ENCODE measurements at regions not wholly inside any gene's neighbourhood (a gene's known extent, or its start where the extent isn't known, plus 50 kb on each side); places are given as distances from the start of the nearest gene placed in this dataset.
"Not testable (repeated sequence)": the region's sequence is repeated elsewhere in the genome, so short reads cannot be mapped to it uniquely, and the experiment has no call there.

GRCh38 chr12:59329462-59329861 lies 266.4 kb upstream of the SLC16A7 start:
- no peak overlapping the region for H3K27ac ChIP-seq (ENCODE audit: low read depth in 2 of 2, low read length in 1 of 2)
- 80 to 83% methylated on average over 2 of the region's 2 CpGs for WGBS, 2 donors
- H3K9me3 ChIP-seq (ENCODE audit: control insufficient read depth in 2 of 2, insufficient read depth in 1 of 2, low read depth in 1 of 2, low read length in 1 of 2), result no peaks in the 10 kb centered on the region
- H3K36me3 ChIP-seq (ENCODE audit: control insufficient read depth in 2 of 2, insufficient read depth in 2 of 2, low read length in 1 of 2), result no peaks in the 10 kb centered on the region
- no peaks in the 10 kb centered on the region for H3K27me3 ChIP-seq (ENCODE audit: control insufficient read depth in 1 of 2, insufficient read depth in 2 of 2, low read length in 2 of 2)
- no peaks in the 10 kb centered on the region for H3K4me1 ChIP-seq (ENCODE audit: control insufficient read depth in 2 of 2, insufficient read depth in 2 of 2, low read length in 1 of 2)
- H3K4me3 ChIP-seq (ENCODE audit: low read depth in 1 of 2, low read length in 2 of 2), result no peak overlapping the region

DNA sequence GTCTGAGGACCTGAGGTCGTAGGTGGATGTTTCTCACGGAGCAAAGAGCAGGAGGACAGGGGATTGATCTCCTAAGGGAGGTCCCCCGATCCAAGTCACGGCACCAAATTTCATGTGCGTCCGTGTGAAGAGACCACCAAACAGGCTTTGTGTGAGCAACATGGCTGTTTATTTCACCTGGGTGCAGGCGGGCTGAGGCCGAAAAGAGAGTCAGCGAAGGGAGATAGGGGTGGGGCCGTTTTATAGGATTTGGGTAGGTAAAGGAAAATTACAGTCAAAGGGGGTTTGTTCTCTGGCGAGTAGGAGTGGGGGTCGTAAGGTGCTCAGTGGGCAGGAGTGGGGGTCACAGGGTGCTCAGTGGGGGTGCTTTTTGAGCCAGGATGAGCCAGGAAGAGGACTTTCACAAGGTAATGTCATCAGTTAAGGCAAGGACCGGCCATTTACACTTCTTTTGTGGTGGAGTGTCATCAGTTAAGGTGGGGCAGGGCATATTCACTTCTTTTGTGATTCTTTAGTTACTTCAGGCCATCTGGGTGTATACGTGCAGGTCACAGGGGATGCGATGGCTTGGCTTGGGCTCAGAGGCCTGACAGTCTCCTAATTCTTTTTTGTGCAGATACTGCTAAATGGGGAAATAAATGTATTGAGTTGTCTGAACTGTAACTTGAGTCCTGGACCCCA lies 267.3 kb upstream of the SLC16A7 start:
- not testable (repeated sequence) for H3K27ac ChIP-seq (ENCODE audit: low read depth in 2 of 2, low read length in 1 of 2); H3K36me3 ChIP-seq (ENCODE audit: control insufficient read depth in 2 of 2, insufficient read depth in 2 of 2, low read length in 1 of 2); H3K4me3 ChIP-seq (ENCODE audit: low read depth in 1 of 2, low read length in 2 of 2); H3K4me1 ChIP-seq (ENCODE audit: control insufficient read depth in 2 of 2, insufficient read depth in 2 of 2, low read length in 1 of 2); H3K27me3 ChIP-seq (ENCODE audit: control insufficient read depth in 1 of 2, insufficient read depth in 2 of 2, low read length in 2 of 2); H3K9me3 ChIP-seq (ENCODE audit: control insufficient read depth in 2 of 2, insufficient read depth in 1 of 2, low read depth in 1 of 2, low read length in 1 of 2)
- WGBS, 2 donors, result 80 to 83% methylated on average over 15 of the region's 15 CpGs

GRCh38 chr12:59326457-59326856 lies 269.4 kb upstream of the SLC16A7 start:
- not testable (repeated sequence) for H3K36me3 ChIP-seq (ENCODE audit: control insufficient read depth in 2 of 2, insufficient read depth in 2 of 2, low read length in 1 of 2); H3K9me3 ChIP-seq (ENCODE audit: control insufficient read depth in 2 of 2, insufficient read depth in 1 of 2, low read depth in 1 of 2, low read length in 1 of 2); H3K4me1 ChIP-seq (ENCODE audit: control insufficient read depth in 2 of 2, insufficient read depth in 2 of 2, low read length in 1 of 2); H3K27me3 ChIP-seq (ENCODE audit: control insufficient read depth in 1 of 2, insufficient read depth in 2 of 2, low read length in 2 of 2); H3K27ac ChIP-seq (ENCODE audit: low read depth in 2 of 2, low read length in 1 of 2); H3K4me3 ChIP-seq (ENCODE audit: low read depth in 1 of 2, low read length in 2 of 2)
- WGBS, 2 donors, result 87 to 90% methylated on average over 11 to 12 of the region's 12 CpGs

DNA sequence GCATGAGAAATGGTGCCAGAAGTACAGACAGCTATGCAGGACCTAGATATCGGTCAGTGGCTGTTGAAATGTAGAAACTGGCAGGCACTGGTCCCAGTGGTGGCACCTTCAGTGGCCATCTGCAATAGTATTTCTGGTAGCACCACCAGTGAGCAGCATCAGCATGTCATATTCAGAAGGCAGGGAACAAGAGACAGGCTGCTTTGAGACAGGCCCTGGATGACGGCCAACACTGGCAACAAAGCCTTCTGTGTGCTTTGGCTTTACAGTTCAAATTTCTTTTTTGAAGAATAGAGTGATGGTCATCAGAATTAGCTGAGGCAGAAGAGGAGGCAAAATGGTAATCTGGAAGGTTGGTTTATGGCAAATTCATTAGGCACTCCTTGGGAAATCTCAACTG lies 273.4 kb upstream of the SLC16A7 start:
- H3K9me3 ChIP-seq (ENCODE audit: control insufficient read depth in 2 of 2, insufficient read depth in 1 of 2, low read depth in 1 of 2, low read length in 1 of 2), result no peaks in the 10 kb centered on the region
- no peaks in the 10 kb centered on the region for H3K4me1 ChIP-seq (ENCODE audit: control insufficient read depth in 2 of 2, insufficient read depth in 2 of 2, low read length in 1 of 2)
- WGBS, 2 donors, result 73 to 75% methylated on average over 2 of the region's 2 CpGs
- no peaks in the 10 kb centered on the region for H3K36me3 ChIP-seq (ENCODE audit: control insufficient read depth in 2 of 2, insufficient read depth in 2 of 2, low read length in 1 of 2)
- no peak overlapping the region for H3K4me3 ChIP-seq (ENCODE audit: low read depth in 1 of 2, low read length in 2 of 2)
- H3K27me3 ChIP-seq (ENCODE audit: control insufficient read depth in 1 of 2, insufficient read depth in 2 of 2, low read length in 2 of 2), result no peaks in the 10 kb centered on the region
- no peak overlapping the region for H3K27ac ChIP-seq (ENCODE audit: low read depth in 2 of 2, low read length in 1 of 2)

GRCh38 chr12:59321278-59321677 lies 274.6 kb upstream of the SLC16A7 start:
- Histone ChIP-seq H3K27me3 (ENCODE audit: control insufficient read depth in 1 of 2, insufficient read depth in 2 of 2, low read length in 2 of 2) (no peaks in the 10 kb centered on the region), H3K36me3 (ENCODE audit: control insufficient read depth in 2 of 2, insufficient read depth in 2 of 2, low read length in 1 of 2) (no peaks in the 10 kb centered on the region), H3K27ac (ENCODE audit: low read depth in 2 of 2, low read length in 1 of 2) (no peak overlapping the region), H3K4me1 (ENCODE audit: control insufficient read depth in 2 of 2, insufficient read depth in 2 of 2, low read length in 1 of 2) (no peaks in the 10 kb centered on the region), H3K9me3 (ENCODE audit: control insufficient read depth in 2 of 2, insufficient read depth in 1 of 2, low read depth in 1 of 2, low read length in 1 of 2) (no peaks in the 10 kb centered on the region), H3K4me3 (ENCODE audit: low read depth in 1 of 2, low read length in 2 of 2) (no peak overlapping the region)
- 84 to 95% methylated on average over 1 of the region's 1 CpG for WGBS, 2 donors

GRCh38 chr12:59320112-59320511 lies 275.7 kb upstream of the SLC16A7 start:
- H3K9me3 ChIP-seq (ENCODE audit: control insufficient read depth in 2 of 2, insufficient read depth in 1 of 2, low read depth in 1 of 2, low read length in 1 of 2), result no peaks in the 10 kb centered on the region
- no peak overlapping the region for H3K4me3 ChIP-seq (ENCODE audit: low read depth in 1 of 2, low read length in 2 of 2)
- H3K36me3 ChIP-seq (ENCODE audit: control insufficient read depth in 2 of 2, insufficient read depth in 2 of 2, low read length in 1 of 2), result no peaks in the 10 kb centered on the region
- H3K27me3 ChIP-seq (ENCODE audit: control insufficient read depth in 1 of 2, insufficient read depth in 2 of 2, low read length in 2 of 2), result no peaks in the 10 kb centered on the region
- H3K27ac ChIP-seq (ENCODE audit: low read depth in 2 of 2, low read length in 1 of 2), result no peak overlapping the region
- 88 to 89% methylated on average over 1 of the region's 1 CpG for WGBS, 2 donors
- H3K4me1 ChIP-seq (ENCODE audit: control insufficient read depth in 2 of 2, insufficient read depth in 2 of 2, low read length in 1 of 2), result no peaks in the 10 kb centered on the region

- H3K27me3 ChIP-seq (ENCODE audit: control insufficient read depth in 1 of 2, insufficient read depth in 2 of 2, low read length in 2 of 2), result no peaks in the 10 kb centered on the region
- no peaks in the 10 kb centered on the region for H3K9me3 ChIP-seq (ENCODE audit: control insufficient read depth in 2 of 2, insufficient read depth in 1 of 2, low read depth in 1 of 2, low read length in 1 of 2)
- H3K36me3 ChIP-seq (ENCODE audit: control insufficient read depth in 2 of 2, insufficient read depth in 2 of 2, low read length in 1 of 2), result no peaks in the 10 kb centered on the region
- H3K27ac ChIP-seq (ENCODE audit: low read depth in 2 of 2, low read length in 1 of 2), result no peak overlapping the region
- H3K4me3 ChIP-seq (ENCODE audit: low read depth in 1 of 2, low read length in 2 of 2), result no peak overlapping the region
- no peaks in the 10 kb centered on the region for H3K4me1 ChIP-seq (ENCODE audit: control insufficient read depth in 2 of 2, insufficient read depth in 2 of 2, low read length in 1 of 2)
- WGBS, 2 donors, result 92 to 94% methylated on average over 2 of the region's 2 CpGs
Observed at GRCh38 chr12:59318940-59319339, 276.9 kb upstream of the SLC16A7 start.

GRCh38 chr12:59317598-59317997 lies 278.2 kb upstream of the SLC16A7 start:
- Histone ChIP-seq H3K27ac (ENCODE audit: low read depth in 2 of 2, low read length in 1 of 2) (no peak overlapping the region), H3K27me3 (ENCODE audit: control insufficient read depth in 1 of 2, insufficient read depth in 2 of 2, low read length in 2 of 2) (no peaks in the 10 kb centered on the region), H3K36me3 (ENCODE audit: control insufficient read depth in 2 of 2, insufficient read depth in 2 of 2, low read length in 1 of 2) (no peaks in the 10 kb centered on the region), H3K4me3 (ENCODE audit: low read depth in 1 of 2, low read length in 2 of 2) (no peak overlapping the region), H3K9me3 (ENCODE audit: control insufficient read depth in 2 of 2, insufficient read depth in 1 of 2, low read depth in 1 of 2, low read length in 1 of 2) (no peaks in the 10 kb centered on the region), H3K4me1 (ENCODE audit: control insufficient read depth in 2 of 2, insufficient read depth in 2 of 2, low read length in 1 of 2) (no peaks in the 10 kb centered on the region)
- 87 to 90% methylated on average over 6 of the region's 6 CpGs for WGBS, 2 donors

DNA sequence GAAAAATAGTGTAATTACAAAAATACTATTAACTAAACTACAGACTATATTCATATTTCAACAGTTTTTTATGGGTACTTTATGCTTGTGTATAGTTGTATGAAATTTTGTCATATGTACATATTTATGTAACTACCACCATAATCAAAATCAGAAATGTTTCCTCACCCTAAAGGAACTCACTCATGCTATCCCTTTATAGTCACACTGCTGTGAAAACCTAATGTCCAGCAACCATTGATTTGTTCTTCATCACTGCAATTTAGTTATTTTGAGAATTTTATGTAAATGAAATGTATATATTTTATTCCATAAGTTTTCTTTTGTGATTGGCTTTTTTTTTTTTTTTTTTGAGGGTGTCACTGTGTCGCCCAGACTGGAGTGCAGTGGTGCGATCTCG lies 278.9 kb upstream of the SLC16A7 start:
- Histone ChIP-seq H3K4me3 (ENCODE audit: low read depth in 1 of 2, low read length in 2 of 2) (no peak overlapping the region), H3K27ac (ENCODE audit: low read depth in 2 of 2, low read length in 1 of 2) (no peak overlapping the region), H3K27me3 (ENCODE audit: control insufficient read depth in 1 of 2, insufficient read depth in 2 of 2, low read length in 2 of 2) (no peaks in the 10 kb centered on the region), H3K36me3 (ENCODE audit: control insufficient read depth in 2 of 2, insufficient read depth in 2 of 2, low read length in 1 of 2) (no peaks in the 10 kb centered on the region), H3K9me3 (ENCODE audit: control insufficient read depth in 2 of 2, insufficient read depth in 1 of 2, low read depth in 1 of 2, low read length in 1 of 2) (no peaks in the 10 kb centered on the region), H3K4me1 (ENCODE audit: control insufficient read depth in 2 of 2, insufficient read depth in 2 of 2, low read length in 1 of 2) (no peaks in the 10 kb centered on the region)
- WGBS, 2 donors, result 61 to 79% methylated on average over 3 of the region's 3 CpGs

GRCh38 chr12:59316354-59316753 lies 279.5 kb upstream of the SLC16A7 start:
- not testable (repeated sequence) for H3K36me3 ChIP-seq (ENCODE audit: control insufficient read depth in 2 of 2, insufficient read depth in 2 of 2, low read length in 1 of 2); H3K4me1 ChIP-seq (ENCODE audit: control insufficient read depth in 2 of 2, insufficient read depth in 2 of 2, low read length in 1 of 2); H3K27me3 ChIP-seq (ENCODE audit: control insufficient read depth in 1 of 2, insufficient read depth in 2 of 2, low read length in 2 of 2); H3K4me3 ChIP-seq (ENCODE audit: low read depth in 1 of 2, low read length in 2 of 2); H3K27ac ChIP-seq (ENCODE audit: low read depth in 2 of 2, low read length in 1 of 2); H3K9me3 ChIP-seq (ENCODE audit: control insufficient read depth in 2 of 2, insufficient read depth in 1 of 2, low read depth in 1 of 2, low read length in 1 of 2)
- WGBS, 2 donors, result 95% methylated on average over 13 of the region's 13 CpGs
